NCI-H82 treated with DMSO at 0.1 percent for 48 hours (cell line): ENCODE measurements at regions not wholly inside any gene's neighbourhood (a gene's known extent, or its start where the extent isn't known, plus 50 kb on each side); places are given as distances from the start of the nearest gene placed in this dataset.

ENCODE experiments used
- DNase-seq: peaks from one replicate; lab custom pipeline; 2025; ENCODE audit not compliant: unreplicated experiment; lab: John Stamatoyannopoulos, UW

DNA sequence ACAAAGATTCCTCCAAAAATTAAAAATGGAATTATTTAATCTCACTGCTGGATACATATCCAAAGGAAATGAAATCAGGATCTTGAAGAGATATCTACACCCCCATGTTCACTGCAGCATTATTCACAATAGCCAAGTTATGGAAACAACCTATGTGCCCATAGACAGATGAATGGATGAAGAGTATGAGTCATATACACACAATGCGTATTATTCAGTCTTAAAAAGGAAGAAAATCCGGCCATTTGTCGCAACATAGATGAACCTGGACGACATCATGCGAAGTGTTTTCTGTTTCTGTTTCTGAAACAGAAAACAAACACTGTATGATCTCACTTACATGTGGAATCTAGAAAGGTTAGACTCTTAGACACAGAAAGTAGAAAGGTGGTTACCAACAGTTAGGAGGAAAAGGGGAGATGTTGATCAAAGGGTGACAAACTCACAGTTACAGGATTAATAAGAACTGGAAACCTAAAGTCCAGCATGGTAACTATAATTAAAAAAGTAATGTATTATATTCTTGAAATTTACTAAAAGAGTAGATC lies 87.8 kb upstream of the ERBB4 start:
- no peak for DNase-seq

DNA sequence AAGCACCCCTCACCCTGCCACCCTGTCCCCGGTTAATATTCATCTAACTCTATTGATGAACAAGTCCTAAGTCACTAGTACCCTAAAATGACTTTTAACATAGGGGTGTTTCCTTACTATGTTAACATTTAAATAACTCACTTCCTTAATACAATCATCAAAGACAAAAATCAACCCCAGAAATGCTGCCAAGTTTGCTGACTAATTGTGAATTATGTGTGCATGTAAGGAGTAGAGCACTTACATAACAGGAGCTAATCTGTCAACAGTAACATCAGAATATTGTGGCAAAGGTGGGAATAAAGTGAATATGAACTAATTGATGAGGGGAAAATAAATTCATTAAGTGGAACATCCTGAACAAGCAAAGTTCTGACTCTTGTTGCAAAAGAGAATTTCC lies 81.4 kb upstream of the ERBB4 start:
- no peak for DNase-seq

DNA sequence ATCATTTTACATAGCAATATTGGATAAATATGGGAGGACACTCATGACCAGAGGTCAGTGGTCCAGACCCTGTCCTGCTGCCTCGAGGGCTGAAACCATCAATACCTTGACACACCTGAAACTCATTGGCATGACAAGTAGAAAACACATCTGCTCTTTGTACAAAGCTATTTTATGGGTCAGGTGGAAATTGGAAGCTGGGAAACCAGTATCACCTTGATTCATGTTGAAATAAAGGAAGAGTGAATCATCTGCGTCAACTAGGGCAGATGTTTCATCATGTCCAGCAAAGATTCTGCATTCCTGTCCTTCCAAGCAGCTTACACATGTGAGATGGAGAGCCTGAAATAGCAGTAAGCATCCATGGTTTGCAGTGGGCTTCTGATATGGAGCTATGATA lies 80.0 kb upstream of the ERBB4 start:
- DNase-seq, result no peak

DNA sequence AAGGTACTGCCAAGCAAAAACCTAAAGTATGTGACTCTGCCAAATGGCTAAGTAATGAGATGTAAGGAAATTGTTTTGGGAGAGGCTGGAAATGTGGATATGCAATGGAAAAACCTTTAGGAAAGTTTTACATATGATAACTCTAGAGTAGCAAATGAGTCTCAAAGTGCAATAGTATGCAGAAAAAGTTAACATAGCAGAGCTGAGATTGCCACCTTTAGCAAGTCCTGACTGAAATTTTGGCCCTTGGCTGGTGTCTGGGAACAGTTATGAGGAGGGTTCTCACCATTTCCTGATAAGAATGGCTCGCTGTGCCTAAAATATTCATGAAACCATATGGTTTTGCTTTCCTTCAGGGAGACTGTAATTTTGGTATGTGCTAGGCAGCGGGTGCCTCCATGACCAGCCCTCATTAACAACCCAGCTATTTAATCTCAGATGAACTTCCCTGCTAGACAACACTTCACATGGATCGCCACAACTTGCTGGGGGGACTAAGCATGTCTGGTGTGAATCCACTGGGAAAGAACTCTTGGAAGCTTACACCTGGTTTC lies 72.3 kb upstream of the ERBB4 start:
- DNase-seq, result no peak

DNA sequence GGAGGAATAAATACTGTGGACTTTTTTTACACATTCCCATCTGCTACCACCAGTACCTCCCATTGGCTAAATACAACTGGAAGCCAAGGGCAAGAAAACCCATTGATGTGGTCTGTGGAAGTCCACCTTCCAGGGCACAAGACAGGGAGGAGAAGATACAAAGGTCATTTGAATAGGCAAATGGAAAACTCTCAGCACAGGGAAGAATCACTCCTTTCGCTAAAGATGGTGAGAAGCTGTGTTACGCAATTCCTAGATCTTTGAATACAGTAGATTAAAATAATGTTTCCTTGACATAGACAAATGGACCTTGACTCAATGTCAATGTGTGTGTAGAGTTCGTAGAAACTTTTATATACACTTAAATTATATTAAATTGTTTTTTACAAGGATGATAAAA lies 70.9 kb upstream of the ERBB4 start:
- no peak for DNase-seq

DNA sequence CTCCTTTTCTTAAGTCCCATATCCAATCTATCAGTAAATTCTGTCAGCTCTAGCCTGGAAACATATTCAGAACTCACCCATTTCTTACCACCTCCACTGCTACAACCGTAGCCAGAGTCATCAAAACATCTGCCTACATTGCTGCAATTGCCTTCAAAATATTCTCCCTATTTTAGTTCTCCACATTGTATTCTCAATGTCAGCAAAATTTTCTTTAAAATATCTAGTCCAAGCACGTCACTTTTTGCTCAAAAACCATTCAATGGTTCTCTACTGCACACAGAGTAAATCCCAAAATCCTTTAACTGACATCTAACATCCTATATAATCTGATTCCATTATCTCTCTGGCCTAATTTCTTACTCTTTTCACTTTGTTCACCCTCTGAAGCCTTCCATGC lies 68.5 kb upstream of the ERBB4 start:
- no peak for DNase-seq

DNA sequence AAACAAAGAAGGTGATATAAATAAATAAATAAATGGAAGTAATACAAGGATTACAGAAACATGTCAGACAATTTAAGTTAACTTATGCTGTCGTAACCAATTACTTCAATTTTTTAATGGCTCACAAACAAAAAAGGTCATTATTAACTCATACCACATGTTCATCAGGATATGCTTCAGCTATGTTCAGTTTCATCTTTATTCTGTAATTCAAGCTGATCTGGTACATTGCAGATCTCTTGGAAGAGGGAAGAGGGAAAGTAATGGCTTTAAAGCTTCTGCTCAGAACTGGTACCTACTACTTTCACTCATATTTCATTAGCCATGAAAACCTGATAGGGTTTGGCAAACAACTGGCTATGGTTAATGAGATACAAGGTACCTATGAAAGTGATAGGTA lies 67.6 kb upstream of the ERBB4 start:
- DNase-seq, result no peak

DNA sequence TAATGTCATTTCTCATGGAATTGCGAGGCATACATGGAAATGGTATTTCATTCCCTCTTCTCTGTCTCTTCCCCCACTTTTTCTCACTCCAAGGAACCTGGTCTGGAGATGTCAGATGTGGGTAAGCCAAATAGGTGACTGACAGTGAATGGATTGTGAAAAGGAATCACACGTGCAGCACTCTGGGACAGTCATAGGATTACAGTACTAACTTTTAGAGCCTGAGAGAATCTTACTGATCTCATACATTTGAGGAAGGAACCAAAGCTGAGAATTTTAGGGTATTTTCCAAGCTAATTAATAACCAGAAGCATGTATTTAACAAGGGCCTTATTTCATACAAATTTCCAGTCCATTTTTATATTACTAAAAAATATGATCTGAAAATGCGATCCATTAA lies 58.1 kb upstream of the ERBB4 start:
- no peak for DNase-seq

DNA sequence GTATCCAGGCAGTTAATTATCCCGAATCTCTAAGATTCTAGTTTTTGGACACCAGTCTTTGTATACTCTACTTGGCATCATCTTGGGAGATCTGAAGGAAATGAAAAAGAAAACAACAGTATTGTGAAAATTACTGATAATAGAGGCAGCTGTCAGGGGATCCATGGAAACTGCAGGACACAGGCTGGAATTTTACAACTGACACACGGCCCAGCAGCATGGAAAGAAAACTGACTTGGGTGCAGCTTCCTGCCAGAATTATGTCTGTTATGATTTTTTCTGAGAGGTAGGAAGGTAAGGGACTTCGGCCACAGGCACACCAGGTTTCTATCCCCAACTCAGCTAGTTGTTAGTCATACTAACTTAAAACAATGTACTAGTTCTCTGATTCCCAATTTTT lies 57.7 kb upstream of the ERBB4 start:
- no peak for DNase-seq

DNA sequence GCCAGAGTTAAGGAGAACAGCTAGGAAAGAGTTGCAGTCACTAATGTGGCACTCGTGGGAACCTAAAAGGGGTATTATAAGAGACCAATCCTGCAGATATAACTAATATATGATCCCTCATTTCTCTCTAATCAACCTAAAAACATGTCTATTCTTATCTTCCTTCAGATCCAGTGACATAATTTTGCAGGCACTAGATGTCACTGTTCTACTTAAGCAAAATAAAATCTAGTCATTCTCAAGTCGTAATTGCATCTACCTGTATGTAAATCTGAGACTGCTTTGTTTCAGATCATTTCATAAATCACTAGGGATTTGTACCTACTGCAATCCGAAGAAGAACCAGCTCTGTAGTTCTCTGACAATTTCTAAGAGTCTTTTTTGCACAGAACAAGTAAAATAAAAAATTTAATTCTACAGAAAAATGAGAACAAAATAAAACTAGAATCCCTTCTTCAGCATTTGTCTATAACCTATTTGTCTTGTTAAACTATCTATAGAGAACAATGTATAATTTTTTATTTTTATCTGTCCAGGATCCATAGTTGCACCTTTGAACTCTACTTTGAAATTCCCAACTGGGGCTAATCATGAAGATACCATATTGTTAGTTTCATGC lies 56.5 kb upstream of the ERBB4 start:
- DNase-seq, result no peak

DNA sequence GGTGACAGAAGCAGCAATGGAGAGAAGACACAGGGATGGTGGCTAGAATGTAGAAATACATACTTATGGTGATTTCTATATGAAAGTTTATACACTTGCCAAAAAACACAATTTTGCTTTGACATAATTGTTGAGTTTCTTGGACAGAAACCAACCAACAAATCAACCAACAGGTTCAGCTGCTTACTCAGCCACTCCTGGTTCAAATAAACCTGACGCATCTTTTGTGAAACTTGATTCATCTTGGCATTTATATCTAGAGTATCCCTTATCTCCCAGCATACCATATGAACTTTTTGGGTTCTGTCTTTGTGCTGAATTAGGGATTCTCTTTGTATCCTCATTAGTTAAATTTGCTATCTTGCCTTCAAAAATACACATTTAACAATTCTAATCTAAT lies 54.1 kb upstream of the ERBB4 start:
- no peak for DNase-seq
